ENCODE measurements at regions not wholly inside any gene's neighbourhood (a gene's known extent, or its start where the extent isn't known, plus 50 kb on each side); places are given as distances from the start of the nearest gene placed in this dataset.

GRCh38 chr9:118785456-118785855 is 583.8 kb downstream of the BRINP1 start:
- DNase-seq, result no peak

GRCh38 chr9:118786877-118787276 is 582.4 kb downstream of the BRINP1 start:
- no peak for DNase-seq

DNA sequence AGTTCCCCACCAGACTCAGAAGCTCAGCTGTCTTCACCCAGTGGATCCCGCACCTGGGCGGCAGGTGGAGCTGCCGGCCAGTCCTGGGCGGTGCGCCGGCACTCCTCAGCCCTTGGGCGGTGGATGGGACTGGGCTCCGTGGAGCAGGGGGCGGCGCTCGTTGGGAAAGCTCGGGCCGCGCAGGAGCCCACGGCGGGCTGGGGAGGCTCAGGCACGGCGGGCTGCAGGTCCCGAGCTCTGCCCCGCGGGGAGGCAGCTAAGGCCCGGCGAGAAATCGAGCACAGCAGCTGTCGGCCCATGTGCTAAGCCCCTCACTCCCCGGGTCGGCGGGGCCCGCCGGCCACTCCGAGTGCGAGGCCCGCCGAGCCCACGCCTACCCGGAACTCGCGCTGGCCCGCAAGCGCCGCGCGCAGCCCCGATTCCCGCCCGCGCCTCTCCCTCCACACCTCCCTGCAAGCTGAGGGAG is 560.0 kb downstream of the BRINP1 start:
- DNase-seq, result no peak

DNA sequence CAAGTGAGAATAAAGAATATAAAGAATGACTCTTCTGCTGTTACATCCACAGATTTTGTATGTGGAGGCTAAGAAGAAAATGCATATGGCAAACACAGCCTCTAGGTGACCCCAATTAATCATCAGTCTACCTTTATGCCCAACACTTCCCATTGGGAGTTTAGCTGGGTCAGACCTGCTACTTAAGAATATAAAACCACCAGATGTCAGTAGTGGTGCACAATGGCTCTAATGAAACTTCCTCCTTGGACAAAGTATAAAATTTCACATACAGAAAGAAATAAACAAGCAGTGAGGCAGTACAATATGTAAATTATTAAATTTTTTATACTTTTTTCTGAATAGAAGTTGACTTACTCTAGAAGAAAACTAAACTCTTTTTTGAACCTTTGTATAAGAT is 539.9 kb downstream of the BRINP1 start:
- DNase-seq, result no peak

DNA sequence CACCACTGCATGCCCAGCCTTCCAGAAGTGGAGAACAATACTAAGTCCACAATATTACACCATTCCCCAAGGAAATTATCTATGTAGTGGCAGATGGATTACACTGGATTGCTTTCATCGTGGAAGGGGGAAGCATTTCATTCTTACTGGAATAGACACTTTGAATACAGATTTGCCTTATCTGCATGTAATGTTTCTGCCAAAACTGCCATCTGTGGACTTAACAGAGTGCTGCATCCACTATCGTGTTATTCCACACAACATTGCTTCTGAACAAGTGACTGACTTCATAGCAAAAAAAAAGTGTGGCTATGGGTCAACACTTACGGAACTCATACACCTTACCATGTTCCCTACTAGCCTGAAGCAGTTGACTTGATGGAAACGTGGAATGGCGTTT is 536.9 kb downstream of the BRINP1 start:
- no peak for DNase-seq

- no peak for DNase-seq
These were observed 532.3 kb downstream of the BRINP1 start for GRCh38 chr9:118836891-118837290.

GRCh38 chr9:118871531-118871930 is 497.7 kb downstream of the BRINP1 start:
- DNase-seq, result no peak

DNA sequence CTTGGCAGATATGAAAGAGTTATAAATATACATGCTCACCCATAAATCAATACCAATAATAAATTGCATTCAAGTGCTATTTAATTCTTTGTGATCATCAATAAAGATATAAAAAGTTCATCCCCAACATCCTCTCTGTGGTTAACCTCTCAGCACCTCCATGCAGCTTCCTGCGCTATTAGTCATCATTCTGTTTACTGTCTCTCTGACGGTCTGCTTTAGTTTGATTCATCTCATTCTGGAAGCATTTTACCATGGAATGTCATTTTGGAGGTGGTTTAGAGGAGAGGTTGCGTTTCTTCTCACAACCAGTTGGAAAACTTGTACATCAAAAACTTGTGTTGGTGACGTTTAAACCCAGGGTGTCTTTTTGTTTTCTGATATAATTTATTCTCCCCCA is 486.6 kb downstream of the BRINP1 start:
- no peak for DNase-seq

DNA sequence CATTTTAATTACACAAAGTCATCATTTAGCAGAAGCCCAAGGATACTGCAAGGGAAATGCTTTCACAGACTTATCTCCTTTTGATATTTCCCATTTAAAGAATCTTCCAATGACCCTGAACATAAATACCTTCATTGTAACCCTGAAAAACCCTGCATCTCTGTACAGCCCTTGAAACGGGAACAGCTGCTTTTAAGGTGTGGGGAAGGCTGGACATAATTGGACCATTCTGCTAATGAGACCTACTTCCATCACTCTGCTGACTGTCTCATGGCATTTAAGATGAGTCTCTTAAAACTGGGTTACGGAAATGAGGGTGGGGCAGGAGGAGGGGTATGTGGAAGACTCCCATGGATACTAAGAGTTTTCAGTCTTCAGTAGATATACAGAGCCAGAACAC is 485.8 kb downstream of the BRINP1 start:
- no peak for DNase-seq

DNA sequence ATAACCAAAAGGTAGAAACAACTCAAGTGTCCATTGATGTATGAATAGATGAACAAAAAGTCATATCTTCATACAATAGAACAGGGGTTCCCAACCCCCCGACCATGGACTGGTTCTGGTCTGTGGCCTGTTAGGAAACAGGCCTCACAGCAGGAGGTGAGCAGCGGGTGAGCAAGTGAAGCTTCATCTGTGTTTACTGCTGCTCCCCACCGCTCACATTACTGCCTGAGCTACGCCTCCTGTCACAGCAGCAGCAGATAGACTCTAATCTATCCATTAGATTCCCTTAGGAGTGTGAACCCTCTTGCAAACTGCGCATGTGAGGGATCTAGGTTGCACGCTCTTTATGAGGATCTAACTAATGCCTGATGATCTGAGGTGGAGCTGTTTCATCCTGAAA is 478.0 kb downstream of the BRINP1 start:
- DNase-seq, result no peak

DNA sequence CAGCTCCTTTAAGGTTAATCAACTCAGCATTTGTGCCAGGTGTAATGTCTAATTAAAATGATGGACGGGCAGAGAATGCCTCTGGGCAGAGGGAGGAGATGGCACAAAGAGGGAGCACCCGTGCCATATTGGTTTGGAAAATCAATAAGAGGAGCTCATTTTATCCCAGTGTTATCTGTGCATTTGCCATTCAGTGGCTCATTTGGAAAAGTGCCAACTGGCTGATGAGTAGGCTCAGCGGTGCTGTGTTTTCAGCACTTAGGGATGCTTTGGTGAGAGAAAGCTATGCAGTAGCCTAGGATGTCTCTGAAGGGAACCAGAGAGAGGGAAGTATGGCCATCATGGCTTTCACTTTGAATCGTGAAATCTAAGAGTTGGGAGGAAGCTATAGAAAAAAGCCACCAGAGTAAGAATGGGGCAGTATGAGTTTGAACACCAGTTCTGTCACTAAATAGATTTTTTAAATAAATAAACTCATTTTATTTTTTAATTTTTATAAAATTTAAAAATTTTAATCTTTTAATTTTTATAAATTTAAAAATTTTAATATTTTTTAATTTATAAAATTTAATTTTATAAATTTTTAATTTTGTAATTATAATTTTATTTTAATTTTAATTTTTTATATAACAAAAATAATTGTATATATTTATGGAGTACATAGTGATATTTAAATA is 472.8 kb downstream of the BRINP1 start:
- DNase-seq, result no peak

DNA sequence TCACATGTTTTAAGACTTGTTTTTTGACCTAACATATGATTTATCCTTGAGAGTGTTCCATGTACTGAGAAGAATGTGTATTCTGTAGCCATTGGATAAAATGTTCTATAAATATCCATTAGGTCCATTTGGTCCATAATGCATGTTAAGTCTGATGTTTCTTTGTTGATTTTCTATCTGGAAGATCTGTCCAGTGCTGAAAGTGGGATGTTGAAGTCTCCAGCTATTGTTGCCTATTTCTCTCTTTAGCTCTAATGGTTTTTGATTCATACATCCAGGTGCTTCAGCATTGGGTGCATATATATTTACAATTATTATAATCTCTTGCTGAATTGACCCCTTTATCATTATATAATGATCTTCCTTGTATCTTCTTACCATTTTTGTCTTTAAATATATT is 451.1 kb downstream of the BRINP1 start:
- DNase-seq, result no peak

DNA sequence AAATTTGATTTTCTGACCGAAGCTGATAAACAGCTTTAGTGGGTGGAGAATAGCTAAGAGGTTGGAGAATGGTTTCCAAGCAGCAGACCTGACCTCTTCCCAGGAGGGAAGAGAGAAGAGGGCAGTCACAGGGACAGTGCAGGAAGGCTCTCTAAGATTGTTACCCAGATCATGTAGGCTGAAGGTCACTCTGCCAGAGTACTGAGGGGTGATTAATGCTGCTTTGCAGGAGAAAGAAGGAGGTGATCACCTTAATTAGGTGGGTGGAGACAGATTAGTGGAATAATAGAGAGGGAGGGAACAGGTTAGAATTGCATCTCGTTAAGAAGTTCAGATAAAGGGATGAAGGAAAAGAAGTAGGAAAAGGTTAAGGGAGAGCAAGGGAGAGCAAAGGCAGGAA is 440.5 kb downstream of the BRINP1 start:
- no peak for DNase-seq

- no peak for DNase-seq
These were observed 439.9 kb downstream of the BRINP1 start for GRCh38 chr9:118929287-118929686.

DNA sequence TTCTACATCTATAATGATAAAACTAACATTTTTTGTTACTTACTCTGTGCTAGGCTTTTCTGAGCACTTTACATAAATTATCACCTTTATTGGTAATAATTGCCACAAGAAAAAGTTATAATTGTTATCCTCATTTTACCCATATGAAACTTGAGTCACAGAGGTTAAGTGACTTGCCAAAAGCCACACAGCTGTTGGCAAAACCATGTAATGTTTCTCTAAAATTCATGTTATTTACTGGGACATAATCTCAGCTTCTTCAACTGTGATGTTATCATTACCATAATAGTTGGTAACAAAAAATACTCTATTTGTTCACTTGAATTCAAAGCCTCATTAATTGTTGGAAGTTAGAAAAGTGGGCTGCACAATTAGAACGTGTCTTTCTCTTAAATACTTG is 437.3 kb downstream of the BRINP1 start:
- DNase-seq, result no peak

DNA sequence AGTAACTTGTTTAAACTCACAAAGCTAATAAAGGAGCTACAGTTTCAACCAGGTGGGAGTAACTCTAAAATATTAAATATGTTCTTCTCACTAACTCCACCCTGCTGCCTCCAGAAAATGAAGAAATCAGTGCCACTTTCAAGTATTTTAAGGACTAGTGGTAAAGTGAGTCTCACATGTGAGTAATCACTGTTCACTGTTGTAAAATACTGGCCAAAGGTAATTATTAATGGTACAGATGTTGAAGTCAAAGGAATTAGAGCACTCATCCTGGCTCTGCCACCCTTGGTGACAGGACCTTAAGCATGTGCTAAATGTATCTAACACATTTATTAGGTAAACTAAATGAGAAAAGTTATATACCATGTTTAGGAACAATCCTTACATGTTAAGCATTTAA is 430.7 kb downstream of the BRINP1 start:
- DNase-seq, result no peak

DNA sequence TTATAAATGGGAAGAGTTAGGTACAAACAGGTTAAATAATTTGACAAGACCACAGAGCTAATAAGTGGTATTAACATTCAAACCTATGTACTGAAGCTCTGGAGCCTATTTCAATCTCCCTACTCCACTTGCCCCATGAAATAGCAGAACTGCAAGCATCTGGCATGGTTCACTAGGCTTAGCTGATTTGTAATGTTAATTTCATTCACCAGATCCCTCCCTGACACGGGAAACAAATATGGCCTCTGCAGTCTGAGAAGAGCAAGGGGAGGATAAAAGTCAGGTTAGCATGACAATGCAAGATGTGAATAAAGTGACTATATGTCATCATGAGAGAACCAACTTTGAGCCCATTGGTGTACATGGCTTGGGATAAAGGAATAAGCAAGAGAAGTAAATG is 428.8 kb downstream of the BRINP1 start:
- no peak for DNase-seq

DNA sequence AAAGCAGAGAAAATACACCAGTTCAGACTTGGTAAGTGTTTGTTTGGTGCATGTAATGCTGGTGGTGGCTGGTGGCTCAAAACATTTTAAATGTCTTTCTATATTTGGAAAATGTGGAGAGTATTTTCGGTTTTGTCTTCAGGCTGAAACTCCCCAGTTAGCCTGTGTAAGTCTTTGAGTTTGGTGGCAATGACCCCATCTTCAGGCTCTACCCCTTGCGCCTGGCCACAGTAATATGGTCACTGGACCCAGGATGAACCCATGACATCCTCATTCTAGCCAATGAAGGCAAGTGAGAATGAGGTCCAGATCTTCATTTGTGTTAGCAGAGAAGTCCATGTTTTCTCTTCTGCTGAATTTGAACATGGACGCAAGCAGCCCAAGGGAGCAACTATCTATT is 422.6 kb downstream of the BRINP1 start:
- DNase-seq, result no peak

DNA sequence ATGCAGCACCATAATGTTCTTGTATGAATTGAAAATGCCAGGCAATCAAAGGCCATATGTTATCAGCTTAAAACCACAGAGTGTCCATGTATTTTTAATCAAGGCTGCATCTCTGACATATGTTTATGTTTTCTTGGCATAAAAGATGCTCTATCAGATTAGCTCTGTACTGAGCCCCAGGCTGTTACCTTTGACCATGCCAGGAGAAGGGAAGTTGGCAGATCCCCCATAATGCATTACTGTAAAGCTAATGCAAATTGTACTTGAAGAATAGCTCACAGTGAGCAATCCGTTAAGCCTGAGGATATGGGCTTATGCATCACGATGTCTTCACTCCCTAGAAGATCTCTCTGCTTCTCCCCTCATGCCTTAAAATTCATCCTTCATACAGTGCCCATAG is 414.4 kb downstream of the BRINP1 start:
- no peak for DNase-seq

- DNase-seq, result no peak
These were observed 411.6 kb downstream of the BRINP1 start for GRCh38 chr9:118957585-118957984.

- DNase-seq, result no peak
These were observed 409.9 kb downstream of the BRINP1 start for GRCh38 chr9:118959366-118959765.

GRCh38 chr9:118961857-118962256 is 407.4 kb downstream of the BRINP1 start:
- no peak for DNase-seq

GRCh38 chr9:118962426-118962825 is 406.8 kb downstream of the BRINP1 start:
- DNase-seq, result no peak

DNA sequence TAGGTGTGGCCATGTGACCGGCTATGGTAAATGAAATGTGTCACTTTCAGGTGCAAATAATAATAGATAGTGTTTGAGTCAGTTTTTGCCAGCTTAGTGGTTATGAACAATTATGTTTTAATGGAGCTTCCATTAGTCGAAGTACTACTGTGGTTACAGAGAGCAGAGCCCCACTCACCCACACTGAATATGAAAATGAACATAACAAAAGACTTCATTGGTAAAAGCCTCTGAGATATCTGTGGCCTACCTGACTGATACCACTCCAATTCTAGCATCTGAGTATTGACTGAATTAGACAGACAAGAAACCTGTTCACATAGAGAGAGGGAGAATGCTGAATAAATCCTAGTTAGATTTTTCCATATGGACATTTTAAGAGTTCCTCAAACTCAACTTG is 405.6 kb downstream of the BRINP1 start:
- DNase-seq, result no peak

- no peak for DNase-seq
These were observed 401.3 kb downstream of the BRINP1 start for GRCh38 chr9:118967901-118968300.
